AG04449 (cell line): ENCODE measurements at regions not wholly inside any gene's neighbourhood (a gene's known extent, or its start where the extent isn't known, plus 50 kb on each side); places are given as distances from the start of the nearest gene placed in this dataset.
"Not testable (repeated sequence)": the region's sequence is repeated elsewhere in the genome, so short reads cannot be mapped to it uniquely, and the experiment has no call there.

ENCODE experiments used
- CTCF ChIA-PET: fragments of 350-600 bp; formaldehyde crosslinking; extraction: SDS; loops from one replicate; lab custom pipeline; 2021; ENCODE audit warnings: antibody characterized with exemption; lab: Yijun Ruan, JAX
- POLR2A ChIA-PET: fragments of 400-600, 350-600 bp; formaldehyde crosslinking; extraction: SDS; loops from one replicate; lab custom pipeline; 2020; ENCODE audit warnings: antibody characterized with exemption, inconsistent platforms; lab: Yijun Ruan, JAX
- DNase-seq: peaks from one replicate; pipeline ENCODE4 v3.0.0-alpha.2; 2010; ENCODE audit warnings: low read depth, low spot score
- H3K4me3 ChIP-seq: 2 replicates; pipeline ENCODE4 v1.5.1; 2011; ENCODE audit warnings: low read depth, mild to moderate bottlenecking, control low read depth, low read length
- CTCF ChIP-seq: IDR thresholded peaks from one replicate; pipeline ENCODE4 v1.5.1; 2011; ENCODE audit warnings: mild to moderate bottlenecking, moderate library complexity, low read length, control low read depth, inconsistent platforms; ENCODE audit not compliant: insufficient read depth; ENCODE audit errors: missing control alignments

- no peak for DNase-seq
- TF ChIP-seq CTCF: no peak
- CTCF ChIA-PET: no interaction called here
- H3K4me3 ChIP-seq: no peak overlapping the region
- POLR2A ChIA-PET: no interaction called here
Measured at GRCh38 chr1:176315519-176316220, 108.6 kb upstream of the COP1 start.

- POLR2A ChIA-PET, H3K4me3 ChIP-seq, CTCF ChIA-PET, DNase-seq: not testable (repeated sequence)
Measured at GRCh38 chr1:176296602-176297001, 89.5 kb upstream of the COP1 start.

- TF ChIP-seq CTCF: no peak
- ChIA-PET POLR2A (no interaction called here), CTCF (no interaction called here)
- DNase-seq: no peak
- H3K4me3 ChIP-seq: no peak overlapping the region
Measured at GRCh38 chr1:176285996-176286395, 78.9 kb upstream of the COP1 start.

DNA sequence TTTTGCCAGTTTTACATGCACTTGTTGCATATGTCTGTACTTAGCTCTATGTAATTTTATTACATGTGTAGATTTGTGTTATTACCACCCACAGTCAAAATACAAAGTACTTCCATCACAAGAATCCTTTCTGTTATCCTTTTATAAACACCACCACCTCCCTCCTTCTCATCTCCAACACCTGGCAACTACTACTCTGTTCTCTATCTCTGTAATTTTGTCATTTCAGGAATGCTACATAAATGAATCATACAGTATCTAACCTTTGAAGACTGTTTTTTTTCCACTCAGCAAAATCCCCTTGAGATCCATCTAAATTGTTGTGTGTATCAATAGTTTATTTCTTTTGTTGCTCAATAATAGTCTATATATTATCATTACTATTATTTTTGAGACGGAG, 64.5 kb upstream of the COP1 start:
- no peak overlapping the region for H3K4me3 ChIP-seq
- no peak for TF ChIP-seq CTCF
- ChIA-PET POLR2A (no interaction called here), CTCF (no interaction called here)
- DNase-seq: no peak
